GM12878 (cell line): ENCODE measurements at regions not wholly inside any gene's neighbourhood (a gene's known extent, or its start where the extent isn't known, plus 50 kb on each side); places are given as distances from the start of the nearest gene placed in this dataset.

Experiments used
- ATAC-seq: fragments of 200-7000 bp; cut with Tn5 transposase; 3 replicates; pipeline ENCODE4 v1.9.1; 2020; ENCODE audit warnings: mild to moderate bottlenecking, moderate library complexity
- BruUV-seq: library from RNA; stranded (reverse); fragments of 400-500 nt; replicated peaks from 2 replicates; lab custom pipeline; 2021; lab: Mats Ljungman, UMichigan
- CTCF ChIA-PET: fragments of 300-600 bp; sonication (Branson Sonifier 250); formaldehyde crosslinking; extraction: SDS; loops from one replicate; lab custom pipeline; 2021; ENCODE audit warnings: inconsistent platforms; lab: Yijun Ruan, JAX
- POLR2A ChIA-PET: fragments of 350-600 bp; formaldehyde crosslinking; extraction: SDS; loops from one replicate; lab custom pipeline; 2021; ENCODE audit warnings: inconsistent platforms; lab: Charles Lee
- RAD21 ChIA-PET: fragments of 300-600 bp; sonication (Branson Sonifier 250); formaldehyde crosslinking; loops from one replicate; lab custom pipeline; 2023; ENCODE audit warnings: antibody characterized with exemption; ENCODE audit not compliant: unreplicated experiment; lab: Charles Lee
- SMC1A ChIA-PET: fragments of 300-600 bp; sonication (Branson Sonifier 250); formaldehyde crosslinking; loops from one replicate; lab custom pipeline; 2023; ENCODE audit not compliant: unreplicated experiment, uncharacterized antibody; lab: Charles Lee
- DNase-seq: peaks from one replicate; pipeline ENCODE4 v3.0.0-alpha.2; 2011; ENCODE audit warnings: low read depth, low spot score
- FAIRE-seq: peaks from 3 replicates; lab custom pipeline; 2011; peaks lifted over from hg19 to GRCh38; lab: Jason Lieb, UNC
- H2AFZ ChIP-seq: 2 replicates; pipeline ENCODE4 v1.6.0; 2011; ENCODE audit warnings: low read depth, low read length, control low read depth; ENCODE audit not compliant: control insufficient read depth
- H3K27ac ChIP-seq: 2 replicates; pipeline ENCODE4 v1.5.1; 2011; ENCODE audit warnings: control low read depth; ENCODE audit not compliant: control insufficient read depth, insufficient read depth
- H3K27me3 ChIP-seq, 2 experiments: replicated peaks in 1 of 2; 2 replicates each; pipeline versions ENCODE4 v1.6.0 to v1.6.1; 2011; ENCODE audit warnings: low read length in 1 of 2; ENCODE audit not compliant: control insufficient read depth in 2 of 2, insufficient read depth in 2 of 2
- H3K36me3 ChIP-seq, 2 experiments: 2 replicates each; pipeline ENCODE4 v1.5.1; 2011; ENCODE audit warnings: low read length in 1 of 2; ENCODE audit not compliant: control insufficient read depth in 2 of 2, insufficient read depth in 2 of 2
- H3K4me1 ChIP-seq: 2 replicates; pipeline ENCODE4 v1.6.1; 2011; ENCODE audit warnings: mild to moderate bottlenecking, low read length, moderate library complexity, mixed read lengths; ENCODE audit not compliant: control insufficient read depth, insufficient read depth
- H3K4me2 ChIP-seq: 2 replicates; pipeline ENCODE4 v1.6.0; 2011; ENCODE audit warnings: control low read depth; ENCODE audit not compliant: control insufficient read depth, insufficient read depth
- H3K4me3 ChIP-seq: fragments of 200-600 bp; sonication (generic); 2 replicates; pipeline ENCODE4 v1.5.1; 2016
- H3K79me2 ChIP-seq: 2 replicates; pipeline ENCODE4 v1.6.0; 2011; ENCODE audit warnings: low read length; ENCODE audit not compliant: control insufficient read depth, insufficient read depth
- H3K9ac ChIP-seq: 2 replicates; pipeline ENCODE4 v1.8.0; 2011; ENCODE audit warnings: low read length, control low read depth, mixed read lengths; ENCODE audit not compliant: control insufficient read depth, insufficient read depth
- H3K9me3 ChIP-seq: replicated peaks from 3 replicates; pipeline ENCODE4 v1.5.1; 2011; ENCODE audit warnings: mild to moderate bottlenecking, low read length; ENCODE audit not compliant: control insufficient read depth, insufficient read depth
- H4K20me1 ChIP-seq: 2 replicates; pipeline ENCODE4 v1.6.0; 2011; ENCODE audit not compliant: control insufficient read depth, insufficient read depth
- EP300 ChIP-seq, 2 experiments: fragments of 150-350 bp in 1 of 2; IDR thresholded peaks; 2 replicates each; pipeline ENCODE4 v1.6.1; 2011 to 2012; ENCODE audit warnings: low read depth in 2 of 2, low read length in 2 of 2, borderline replicate concordance in 1 of 2, improper control_type of control experiment in 1 of 2, inconsistent platforms in 1 of 2; ENCODE audit not compliant: control insufficient read depth in 1 of 2
- EZH2 ChIP-seq: IDR thresholded peaks from 2 replicates; pipeline ENCODE4 v1.6.1; 2012; ENCODE audit warnings: low read depth, mild to moderate bottlenecking, control low read depth, inconsistent platforms, low read length, borderline replicate concordance; ENCODE audit not compliant: control insufficient read depth
- HDAC2 ChIP-seq: fragments of 200-600 bp; sonication (generic); IDR thresholded peaks from 2 replicates; pipeline ENCODE4 v1.6.1; 2017
- NFYA ChIP-seq: IDR thresholded peaks from 2 replicates; pipeline ENCODE4 v1.6.1; 2011; ENCODE audit warnings: low read depth, mild to moderate bottlenecking, low read length, improper control_type of control experiment, borderline replicate concordance
- NFYB ChIP-seq: IDR thresholded peaks from 2 replicates; pipeline ENCODE4 v1.6.1; 2011; ENCODE audit warnings: low read depth, mild to moderate bottlenecking, low read length, improper control_type of control experiment, moderate library complexity; ENCODE audit not compliant: insufficient read depth
- NR2C1 ChIP-seq: fragments of 450-650 bp; IDR thresholded peaks from 2 replicates; pipeline ENCODE4 v1.6.1; 2017; ENCODE audit warnings: antibody characterized with exemption, mild to moderate bottlenecking, moderate library complexity
- PML ChIP-seq: IDR thresholded peaks from 2 replicates; pipeline ENCODE4 v1.6.1; 2012; ENCODE audit warnings: low read length, inconsistent platforms
- PRDM15 ChIP-seq: fragments of 450-650 bp; formaldehyde crosslinking; IDR thresholded peaks from 2 replicates; pipeline ENCODE4 v1.4.0; 2020; ENCODE audit warnings: mild to moderate bottlenecking, moderate library complexity
- RB1 ChIP-seq: fragments of 450-650 bp; formaldehyde crosslinking; IDR thresholded peaks from 2 replicates; pipeline ENCODE4 v1.6.1; 2017; ENCODE audit warnings: mild to moderate bottlenecking, borderline replicate concordance
- RELA ChIP-seq: fragments of 450-650 bp; IDR thresholded peaks from 2 replicates; pipeline ENCODE4 v1.8.0; 2014; ENCODE audit warnings: borderline replicate concordance; ENCODE audit not compliant: partially characterized antibody
- ZBTB33 ChIP-seq: fragments of 450-650 bp; IDR thresholded peaks from 2 replicates; pipeline ENCODE4 v1.6.1; 2017; ENCODE audit warnings: mild to moderate bottlenecking
- WGBS: methylation state at CpG from one replicate; pipeline ENCODE4 v1.1.6; 2016; ENCODE audit warnings: low lambda C conversion rate; ENCODE audit not compliant: insufficient replicate concordance, insufficient coverage; ENCODE audit errors: missing lambda C conversion rate; 5-methylcytosine and 5-hydroxymethylcytosine counted together
- in situ Hi-C: fragments of 300-500 bp; cut with MboI; formaldehyde crosslinking; loops from 9 replicates; pipeline ENCODE4 v1.14.3; 2018; ENCODE audit warnings: mixed read lengths
- intact Hi-C: fragments of 100-400 bp; cut with micrococcal nuclease; formaldehyde crosslinking; loops from one replicate; pipeline ENCODE4 v1.14.2; 2022; ENCODE audit not compliant: unreplicated experiment

DNA sequence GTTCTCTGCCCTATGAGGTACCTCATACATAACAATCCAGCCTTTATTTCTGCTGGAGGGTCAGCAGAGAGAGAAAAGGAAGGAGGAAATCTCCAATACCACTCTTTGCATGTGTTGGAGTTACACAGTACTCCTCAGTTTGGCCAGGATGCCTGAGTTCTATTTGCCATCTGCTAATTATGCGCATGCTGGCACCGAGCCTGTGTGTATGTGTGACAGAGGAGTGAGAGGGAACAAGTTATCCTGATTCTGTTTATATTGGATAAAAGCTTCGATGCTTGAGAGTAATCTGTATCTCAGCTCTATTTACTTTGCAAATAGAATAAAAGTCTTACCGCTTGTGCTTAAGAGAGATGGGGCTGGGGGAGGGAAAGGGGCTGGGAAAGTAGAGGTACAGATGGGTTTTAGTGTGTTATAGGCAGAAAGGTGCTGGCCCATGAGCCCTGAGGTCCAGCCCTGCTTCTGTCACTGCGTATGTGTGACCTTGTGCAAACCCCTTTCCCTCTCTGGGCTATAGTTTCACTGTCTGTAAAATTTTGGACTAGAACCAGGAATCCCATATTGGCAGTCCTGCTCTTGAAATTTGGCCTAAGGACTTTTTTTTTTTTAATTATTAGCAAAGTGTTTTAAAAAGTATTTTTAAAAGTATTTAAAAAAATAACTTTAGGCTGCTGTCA is 54.5 kb upstream of the PLXNA2 start:
- intact Hi-C loops, result no loop called here
- Histone ChIP-seq H3K4me1 (no peaks in the 10 kb centered on the region), H3K79me2 (no peaks in the 10 kb centered on the region), H3K9me3 (no peaks in the 10 kb centered on the region), H3K4me2 (no peak overlapping the region), H2AFZ (no peak overlapping the region), H3K27ac (no peak overlapping the region), H3K9ac (no peak overlapping the region), H3K27me3 (no peaks in the 10 kb centered on the region; a peak in 2 of 4 replicates), H3K36me3 (no peaks in the 10 kb centered on the region), H4K20me1 (no peaks in the 10 kb centered on the region), H3K4me3 (no peak overlapping the region)
- no peak for ATAC-seq
- in situ Hi-C loops, result no loop called here
- ChIA-PET CTCF (no interaction called here), SMC1A (no interaction called here), RAD21 (no interaction called here), POLR2A (no interaction called here)
- no peak for FAIRE-seq
- no TSS peak for BruUV-seq
- 40% methylated on average over 5 of the region's 5 CpGs for WGBS
- TF ChIP-seq NFYA (no peak), ZBTB33 (no peak), NFYB (no peak), PRDM15 (no peak), EZH2 (no peak), EP300 (IDR thresholded peaks at IDR 0.05; ENCODE audit: borderline replicate concordance in 1 of 2, control insufficient read depth in 1 of 2, low read depth in 2 of 2, low read length in 2 of 2) (no peak), RB1 (no peak), HDAC2 (no peak), RELA (no peak), NR2C1 (no peak), PML (no peak)
- DNase-seq, result no peak
